NB4 (cell line): ENCODE measurements at regions not wholly inside any gene's neighbourhood (a gene's known extent, or its start where the extent isn't known, plus 50 kb on each side); places are given as distances from the start of the nearest gene placed in this dataset.
"Not testable (repeated sequence)": the region's sequence is repeated elsewhere in the genome, so short reads cannot be mapped to it uniquely, and the experiment has no call there.

ENCODE experiments used
- DNase-seq: peaks from one replicate; pipeline ENCODE4 v3.0.0; 2010; ENCODE audit warnings: low read depth
- H3K4me3 ChIP-seq: one replicate; pipeline ENCODE4 v1.5.1; 2011; ENCODE audit warnings: mild to moderate bottlenecking, low read depth, low read length, moderate library complexity
- CTCF ChIP-seq: IDR thresholded peaks from one replicate; pipeline ENCODE4 v1.5.1; 2012; ENCODE audit warnings: low read depth, low read length
- MAX ChIP-seq: IDR thresholded peaks from 2 replicates; pipeline ENCODE4 v1.6.1; 2011; ENCODE audit warnings: low read depth, low read length
- MYC ChIP-seq: IDR thresholded peaks from 2 replicates; pipeline ENCODE4 v1.6.1; 2011; ENCODE audit warnings: low read depth, low read length
- POLR2A ChIP-seq: IDR thresholded peaks from 2 replicates; pipeline ENCODE4 v1.6.1; 2011; ENCODE audit warnings: mild to moderate bottlenecking; ENCODE audit not compliant: insufficient read length; ENCODE audit errors: extremely low read depth

- no peak overlapping the region for H3K4me3 ChIP-seq
- DNase-seq = no peak
- TF ChIP-seq CTCF = no peak
- TF ChIP-seq MAX = no peak
- no peak for TF ChIP-seq MYC
- TF ChIP-seq POLR2A = no peak
These were observed 54.5 kb upstream of the PRKD1 start for GRCh38 chr14:29982171-29982570.

- H3K4me3 ChIP-seq = no peak overlapping the region
- no peak for DNase-seq
- TF ChIP-seq POLR2A (no peak), MYC (no peak), MAX (no peak), CTCF (no peak)
These were observed 55.3 kb upstream of the PRKD1 start for GRCh38 chr14:29982993-29983392.

- not testable (repeated sequence) for DNase-seq
These were observed 62.8 kb upstream of the PRKD1 start for GRCh38 chr14:29990344-29990857.

GRCh38 chr14:29990993-29991392, 63.3 kb upstream of the PRKD1 start:
- DNase-seq = no peak
- TF ChIP-seq MYC (no peak), CTCF (no peak), POLR2A (no peak), MAX (no peak)
- no peak overlapping the region for H3K4me3 ChIP-seq

More at GRCh38 chr14:29990344-29990857, 62.8 kb upstream of the PRKD1 start:
- H3K4me3 ChIP-seq = not testable (repeated sequence)

- TF ChIP-seq MYC (no peak), POLR2A (no peak), CTCF (no peak), MAX (no peak)
These were observed 65.5 kb upstream of the PRKD1 start for GRCh38 chr14:29993143-29993542.

GRCh38 chr14:29999013-29999539, 71.4 kb upstream of the PRKD1 start:
- TF ChIP-seq MYC (no peak), CTCF (no peak), POLR2A (no peak), MAX (no peak)
- DNase-seq = no peak

More at GRCh38 chr14:29993143-29993542, 65.5 kb upstream of the PRKD1 start:
- no peak overlapping the region for H3K4me3 ChIP-seq
- no peak for DNase-seq

More at GRCh38 chr14:29999013-29999539, 71.4 kb upstream of the PRKD1 start:
- H3K4me3 ChIP-seq = no peak overlapping the region
